AG09309 (cell line): ENCODE measurements at regions not wholly inside any gene's neighbourhood (a gene's known extent, or its start where the extent isn't known, plus 50 kb on each side); places are given as distances from the start of the nearest gene placed in this dataset.

ENCODE experiments used
- DNase-seq: peaks from one replicate; pipeline ENCODE4 v3.0.0-alpha.2; 2010; ENCODE audit warnings: low read depth
- H3K4me3 ChIP-seq: 2 replicates; pipeline ENCODE4 v1.5.1; 2011; ENCODE audit warnings: mild to moderate bottlenecking, low read depth, low read length, moderate library complexity; ENCODE audit not compliant: control insufficient read depth
- CTCF ChIP-seq: IDR thresholded peaks from 2 replicates; pipeline ENCODE4 v1.5.1; 2011; ENCODE audit warnings: mild to moderate bottlenecking, low read depth, low read length, inconsistent platforms; ENCODE audit not compliant: insufficient read depth, control insufficient read depth; ENCODE audit errors: missing control alignments

DNA sequence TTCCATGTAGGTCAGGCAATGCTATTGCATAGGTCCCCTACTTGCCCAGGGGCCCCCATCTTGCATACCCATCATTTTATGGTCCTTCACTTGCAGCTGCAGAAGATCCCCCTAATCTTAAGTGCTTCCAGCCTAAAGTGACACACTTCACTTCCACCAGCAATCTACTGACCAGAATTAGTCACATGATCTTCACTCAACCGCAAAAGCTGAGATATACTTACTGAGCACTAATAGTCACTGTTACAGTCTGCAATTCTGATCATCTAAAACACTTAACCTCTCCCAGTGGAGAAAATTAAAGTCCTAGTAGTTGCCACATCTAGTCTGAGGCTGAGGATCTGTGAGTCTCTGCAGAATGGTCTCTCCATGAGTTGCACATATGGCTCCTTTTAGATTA lies 82.1 kb downstream of the AREG start:
- H3K4me3 ChIP-seq: no peak overlapping the region
- no peak for DNase-seq
- TF ChIP-seq CTCF: no peak

DNA sequence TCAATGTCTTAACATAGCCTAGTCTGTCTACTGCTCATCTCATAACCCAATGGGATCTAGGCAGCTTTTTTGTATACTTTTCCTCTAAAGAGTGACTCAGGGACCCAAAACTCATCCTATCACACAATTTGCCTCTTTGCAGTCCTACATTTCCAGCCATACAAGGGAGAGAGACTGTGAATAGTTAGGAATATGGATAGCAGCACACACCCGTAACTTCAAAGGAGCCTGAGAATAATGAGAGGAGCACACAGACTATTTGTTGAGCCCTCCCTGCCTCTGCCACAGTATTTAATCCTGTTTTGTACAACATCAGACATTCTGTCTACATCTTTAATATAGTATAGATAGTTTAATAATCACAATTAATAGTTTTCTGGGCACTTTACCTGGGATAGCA lies 83.2 kb downstream of the AREG start:
- H3K4me3 ChIP-seq: no peak overlapping the region
- DNase-seq: no peak
- no peak for TF ChIP-seq CTCF

- H3K4me3 ChIP-seq: no peak overlapping the region
- TF ChIP-seq CTCF: no peak
- DNase-seq: no peak
Observed at GRCh38 chr4:74529284-74530041, 84.5 kb downstream of the AREG start.

GRCh38 chr4:74531963-74532794 lies 87.2 kb downstream of the AREG start:
- peak; percentile 66 for TF ChIP-seq CTCF
- DNase-seq: peak; percentile 84
- no peak overlapping the region for H3K4me3 ChIP-seq

DNA sequence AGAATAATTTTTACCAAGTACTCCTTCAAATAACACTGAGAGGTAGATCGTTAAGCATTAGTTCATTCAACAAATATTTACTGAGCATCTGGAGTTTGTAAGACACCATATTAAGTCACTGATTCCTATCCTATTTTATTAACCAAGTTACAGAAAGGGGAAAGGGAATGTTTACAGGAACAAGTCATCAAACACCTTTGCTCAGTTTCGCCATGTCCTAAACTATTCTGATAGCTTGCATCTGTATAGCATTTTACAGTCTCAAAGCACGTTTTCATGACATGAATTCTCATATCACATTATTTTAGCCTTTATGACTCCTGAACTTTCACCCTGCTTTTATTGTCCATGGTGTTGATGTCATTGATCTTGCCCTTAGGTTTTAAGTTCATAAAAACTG lies 89.2 kb downstream of the AREG start:
- TF ChIP-seq CTCF: no peak

DNA sequence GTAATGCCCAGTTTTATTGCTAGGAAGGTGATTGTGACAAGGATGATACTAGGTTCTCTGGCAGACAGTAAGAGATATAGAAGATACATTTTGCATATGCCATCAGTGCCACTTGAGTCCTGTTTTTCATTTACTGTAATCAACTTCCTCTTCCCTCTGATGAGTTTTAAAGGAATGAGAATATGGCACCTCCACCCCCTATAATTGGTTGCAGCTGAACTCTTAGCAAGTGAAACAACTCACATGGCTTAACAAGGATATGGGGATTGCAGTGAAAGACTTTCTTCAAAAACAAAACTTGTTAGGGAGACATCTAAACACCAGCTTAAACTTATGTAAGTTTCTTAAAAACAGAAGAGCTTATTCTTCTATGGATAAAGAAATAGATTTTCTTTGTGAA lies 90.0 kb downstream of the AREG start:
- no peak for DNase-seq
- no peak for TF ChIP-seq CTCF
- H3K4me3 ChIP-seq: no peak overlapping the region

More for the DNA sequence above, 89.2 kb downstream of the AREG start:
- DNase-seq: no peak
- no peak overlapping the region for H3K4me3 ChIP-seq
